GM21381 (cell line): ENCODE measurements at regions not wholly inside any gene's neighbourhood (a gene's known extent, or its start where the extent isn't known, plus 50 kb on each side); places are given as distances from the start of the nearest gene placed in this dataset.
"Not testable (repeated sequence)": the region's sequence is repeated elsewhere in the genome, so short reads cannot be mapped to it uniquely, and the experiment has no call there.

Experiments used
- ATAC-seq: cut with Tn5 transposase; IDR thresholded peaks from one replicate; pipeline ENCODE4 v1.9.1; 2021; ENCODE audit warnings: mild to moderate bottlenecking, moderate library complexity; ENCODE audit not compliant: unreplicated experiment

GRCh38 chr12:115377230-115377629, 693.3 kb upstream of the TBX3 start:
- ATAC-seq, result no peak

- ATAC-seq, result peak; percentile 94
These were observed 691.4 kb upstream of the TBX3 start for GRCh38 chr12:115375186-115375991.

GRCh38 chr12:115374480-115375185, 690.7 kb upstream of the TBX3 start:
- ATAC-seq, result peak; percentile 16

- no peak for ATAC-seq
These were observed 687.7 kb upstream of the TBX3 start for GRCh38 chr12:115371711-115372110.

GRCh38 chr12:115370650-115371049, 686.7 kb upstream of the TBX3 start:
- ATAC-seq, result no peak

- ATAC-seq, result no peak
These were observed 686.2 kb upstream of the TBX3 start for GRCh38 chr12:115370207-115370606.

GRCh38 chr12:115366277-115366676, 682.3 kb upstream of the TBX3 start:
- ATAC-seq, result not testable (repeated sequence)

GRCh38 chr12:115365765-115366164, 681.8 kb upstream of the TBX3 start:
- not testable (repeated sequence) for ATAC-seq

GRCh38 chr12:115364921-115365320, 680.9 kb upstream of the TBX3 start:
- no peak for ATAC-seq

GRCh38 chr12:115362339-115362976, 678.5 kb upstream of the TBX3 start:
- no peak for ATAC-seq

- ATAC-seq, result no peak
These were observed 673.7 kb upstream of the TBX3 start for GRCh38 chr12:115357681-115358080.

- ATAC-seq, result no peak
These were observed 671.3 kb upstream of the TBX3 start for GRCh38 chr12:115355301-115355700.

GRCh38 chr12:115354007-115354890, 670.3 kb upstream of the TBX3 start:
- no peak for ATAC-seq

- no peak for ATAC-seq
These were observed 669.5 kb upstream of the TBX3 start for GRCh38 chr12:115353467-115353866.

- no peak for ATAC-seq
These were observed 667.6 kb upstream of the TBX3 start for GRCh38 chr12:115351514-115352077.

GRCh38 chr12:115349711-115350110, 665.7 kb upstream of the TBX3 start:
- ATAC-seq, result no peak

- ATAC-seq, result no peak
These were observed 664.3 kb upstream of the TBX3 start for GRCh38 chr12:115348301-115348700.

- no peak for ATAC-seq
These were observed 659.6 kb upstream of the TBX3 start for GRCh38 chr12:115343601-115344000.

- no peak for ATAC-seq
These were observed 659.0 kb upstream of the TBX3 start for GRCh38 chr12:115343008-115343407.

GRCh38 chr12:115341442-115341841, 657.5 kb upstream of the TBX3 start:
- no peak for ATAC-seq
